ENCODE measurements at regions not wholly inside any gene's neighbourhood (a gene's known extent, or its start where the extent isn't known, plus 50 kb on each side); places are given as distances from the start of the nearest gene placed in this dataset.

DNA sequence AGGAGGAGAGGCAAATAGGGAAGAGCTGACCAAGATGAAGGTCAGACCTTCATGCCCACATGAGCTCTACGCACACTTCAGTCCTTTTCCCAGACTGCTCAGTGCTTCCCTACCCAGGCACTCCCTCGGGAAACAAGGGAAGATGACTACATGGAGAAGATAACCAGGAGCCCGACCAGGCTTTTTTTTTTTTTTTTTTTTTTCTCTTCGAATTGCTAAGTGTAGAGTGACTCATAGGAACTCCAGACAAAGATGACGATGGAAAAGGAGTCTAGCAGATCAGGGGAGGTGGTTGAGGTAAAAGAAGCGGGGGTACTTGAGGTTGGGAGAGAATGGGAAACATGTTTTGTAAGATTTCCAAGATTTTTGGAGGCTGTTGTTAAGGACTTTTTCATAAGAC is 526.1 kb downstream of the BNC2 start:
- H3K27ac ChIP-seq, result no peak overlapping the region
- TF ChIP-seq, protein P1, sequence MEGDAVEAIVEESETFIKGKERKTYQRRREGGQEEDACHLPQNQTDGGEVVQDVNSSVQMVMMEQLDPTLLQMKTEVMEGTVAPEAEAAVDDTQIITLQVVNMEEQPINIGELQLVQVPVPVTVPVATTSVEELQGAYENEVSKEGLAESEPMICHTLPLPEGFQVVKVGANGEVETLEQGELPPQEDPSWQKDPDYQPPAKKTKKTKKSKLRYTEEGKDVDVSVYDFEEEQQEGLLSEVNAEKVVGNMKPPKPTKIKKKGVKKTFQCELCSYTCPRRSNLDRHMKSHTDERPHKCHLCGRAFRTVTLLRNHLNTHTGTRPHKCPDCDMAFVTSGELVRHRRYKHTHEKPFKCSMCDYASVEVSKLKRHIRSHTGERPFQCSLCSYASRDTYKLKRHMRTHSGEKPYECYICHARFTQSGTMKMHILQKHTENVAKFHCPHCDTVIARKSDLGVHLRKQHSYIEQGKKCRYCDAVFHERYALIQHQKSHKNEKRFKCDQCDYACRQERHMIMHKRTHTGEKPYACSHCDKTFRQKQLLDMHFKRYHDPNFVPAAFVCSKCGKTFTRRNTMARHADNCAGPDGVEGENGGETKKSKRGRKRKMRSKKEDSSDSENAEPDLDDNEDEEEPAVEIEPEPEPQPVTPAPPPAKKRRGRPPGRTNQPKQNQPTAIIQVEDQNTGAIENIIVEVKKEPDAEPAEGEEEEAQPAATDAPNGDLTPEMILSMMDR (conservative IDR thresholded peaks at IDR 0.05), result no peak
- no peak for TF ChIP-seq ZFX (IDR thresholded peaks at IDR 0.05)

DNA sequence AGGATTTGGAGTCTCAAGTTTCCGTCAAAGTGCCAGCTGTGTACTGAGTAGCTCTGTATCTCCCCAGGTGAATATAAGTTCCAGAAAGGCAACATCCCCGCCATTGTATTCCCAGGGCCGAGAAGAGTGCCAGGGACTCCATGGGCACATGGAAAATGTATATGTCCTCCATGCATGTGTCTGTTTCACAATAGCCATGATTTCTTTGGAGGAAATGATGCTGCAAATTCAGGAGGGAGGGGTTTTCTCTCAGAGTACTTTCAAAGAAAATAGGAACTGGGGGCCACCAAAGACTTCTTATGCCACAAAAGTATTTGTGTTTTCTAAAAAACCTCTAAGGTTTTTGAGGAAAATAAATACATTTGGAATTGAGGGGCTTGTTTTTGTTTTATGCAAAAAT is 524.6 kb downstream of the BNC2 start:
- no peak overlapping the region for H3K27ac ChIP-seq
- TF ChIP-seq ZFX (IDR thresholded peaks at IDR 0.05), result no peak
- TF ChIP-seq, protein P1 (conservative IDR thresholded peaks at IDR 0.05), result no peak

DNA sequence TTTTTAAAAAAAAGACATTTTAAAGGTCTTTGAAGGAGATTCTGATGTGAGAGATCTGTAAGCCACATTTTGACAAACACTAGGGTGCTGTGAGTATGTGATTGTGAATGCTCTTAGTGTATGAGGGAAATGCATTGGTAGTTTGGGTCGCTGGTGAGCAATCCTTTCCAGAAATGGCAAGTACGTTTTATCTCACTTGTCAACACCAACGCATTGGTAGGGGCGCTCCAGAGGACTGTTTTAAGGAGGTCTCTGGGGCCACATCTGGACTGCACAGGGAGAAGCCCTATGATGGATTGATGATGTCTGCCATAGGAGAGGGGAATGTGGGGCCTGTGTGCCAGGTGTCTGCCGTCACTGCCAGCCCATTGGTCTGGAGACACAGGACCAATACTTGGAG is 522.6 kb downstream of the BNC2 start:
- H3K27ac ChIP-seq, result no peak overlapping the region
- TF ChIP-seq, protein P1 (conservative IDR thresholded peaks at IDR 0.05), result no peak
- no peak for TF ChIP-seq ZFX (IDR thresholded peaks at IDR 0.05)

DNA sequence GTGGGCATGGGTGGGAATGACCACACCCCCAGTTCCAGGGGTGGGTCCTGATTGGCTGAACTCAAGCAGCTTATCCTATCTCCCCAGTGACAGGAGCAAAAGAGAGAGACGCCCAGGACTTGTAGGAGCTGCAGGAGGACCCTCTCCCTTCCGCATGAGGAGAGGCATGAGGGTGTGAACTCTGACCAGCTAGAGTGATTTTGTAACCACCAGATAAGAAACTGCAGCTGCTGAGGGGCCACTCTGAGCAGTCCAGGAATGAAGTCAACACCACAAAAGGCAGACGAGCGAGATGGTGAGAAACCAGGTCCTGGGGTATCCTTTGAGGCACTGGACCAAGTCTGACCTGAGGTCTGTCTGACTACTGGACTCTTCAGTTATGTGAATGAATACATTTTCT is 521.9 kb downstream of the BNC2 start:
- TF ChIP-seq, protein P1 (conservative IDR thresholded peaks at IDR 0.05), result no peak
- no peak for TF ChIP-seq ZFX (IDR thresholded peaks at IDR 0.05)
- H3K27ac ChIP-seq, result no peak overlapping the region

DNA sequence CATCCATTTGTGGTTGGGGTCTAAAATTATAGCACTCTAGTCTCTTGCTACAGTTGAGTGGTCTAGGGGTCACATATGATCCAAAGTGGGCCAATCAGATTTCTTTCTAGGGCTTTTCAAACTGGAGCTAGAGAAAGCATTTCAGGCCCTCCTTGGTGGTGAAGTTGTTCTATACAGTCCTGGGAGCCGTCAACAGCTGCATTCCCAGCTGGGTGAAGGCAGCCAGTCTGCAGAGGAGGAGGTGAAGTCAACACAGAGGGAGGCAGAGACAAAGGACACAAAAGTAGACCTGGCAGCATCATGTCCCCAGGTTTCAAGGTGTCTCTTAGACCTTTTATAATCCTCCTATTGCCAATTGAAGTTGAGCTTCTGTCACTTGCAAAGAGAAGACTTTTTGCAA is 518.2 kb downstream of the BNC2 start:
- TF ChIP-seq ZFX (IDR thresholded peaks at IDR 0.05), result no peak
- TF ChIP-seq, protein P1 (conservative IDR thresholded peaks at IDR 0.05), result no peak
- no peak overlapping the region for H3K27ac ChIP-seq

DNA sequence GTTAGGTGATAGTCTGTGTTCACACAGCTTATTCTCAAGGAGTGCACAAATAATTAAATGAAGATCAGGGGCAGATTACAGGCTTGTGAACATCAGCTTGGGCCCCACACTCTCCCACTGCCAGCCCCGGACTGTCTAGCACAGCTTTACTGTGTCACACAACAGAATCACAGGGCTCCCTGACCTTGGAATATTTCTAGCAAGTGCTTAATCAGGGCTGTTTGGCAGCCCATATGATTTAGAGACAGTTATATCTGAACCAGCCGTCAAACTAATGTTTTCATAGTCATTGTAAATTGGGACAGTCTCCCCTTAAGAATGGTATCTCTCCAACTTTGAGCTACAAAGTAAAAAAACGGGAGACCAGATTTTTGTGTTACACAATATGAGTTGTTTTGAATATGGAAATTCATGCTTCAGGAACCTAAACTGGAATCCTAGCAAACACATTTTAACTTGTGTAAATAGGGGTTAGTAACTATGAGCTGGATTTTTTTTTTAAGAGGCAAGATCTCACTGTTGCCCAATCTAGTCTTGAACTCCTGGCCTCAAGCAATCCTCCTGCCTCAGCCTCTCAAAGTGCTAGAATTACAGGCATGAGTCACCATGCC is 517.6 kb downstream of the BNC2 start:
- no peak for TF ChIP-seq ZFX (IDR thresholded peaks at IDR 0.05)
- TF ChIP-seq, protein P1 (conservative IDR thresholded peaks at IDR 0.05), result no peak
- H3K27ac ChIP-seq, result no peak overlapping the region

DNA sequence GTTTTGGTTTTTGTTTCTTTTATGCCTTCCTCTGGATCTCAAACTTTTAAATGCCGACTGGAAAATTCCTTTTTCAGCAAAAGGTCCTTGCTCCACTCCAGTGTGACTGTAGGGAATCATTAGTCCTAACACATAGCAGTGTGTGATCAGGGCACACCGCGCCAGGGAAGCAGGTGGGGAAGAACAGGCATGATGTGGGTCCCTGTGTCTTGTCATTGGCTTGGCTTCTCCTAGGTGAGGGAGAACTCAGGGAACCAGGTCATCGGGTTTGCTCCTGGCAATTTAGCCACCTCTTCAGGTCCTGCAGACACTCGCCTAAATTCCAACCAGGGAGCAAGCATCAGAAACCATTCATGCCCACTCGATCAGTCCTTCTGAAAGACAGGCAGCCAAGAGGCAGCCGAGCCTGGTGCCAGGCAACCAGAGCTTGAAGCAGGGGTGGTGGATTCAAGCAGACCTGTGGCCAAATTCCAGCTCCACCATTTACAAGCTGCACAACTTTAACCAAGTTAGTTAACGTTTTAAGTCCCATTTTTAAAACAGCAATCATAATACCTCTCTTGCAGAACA is 514.2 kb downstream of the BNC2 start:
- TF ChIP-seq, protein P1 (conservative IDR thresholded peaks at IDR 0.05), result no peak
- TF ChIP-seq ZFX (IDR thresholded peaks at IDR 0.05), result no peak
- H3K27ac ChIP-seq, result no peak overlapping the region
